Neural cell (in vitro differentiated cells): ENCODE measurements at regions not wholly inside any gene's neighbourhood (a gene's known extent, or its start where the extent isn't known, plus 50 kb on each side); places are given as distances from the start of the nearest gene placed in this dataset.

ENCODE experiments used
- CTCF ChIP-seq: fragments of 450-650 bp; IDR thresholded peaks from 2 replicates; pipeline ENCODE4 v1.5.1; 2014; ENCODE audit warnings: antibody characterized with exemption, mild to moderate bottlenecking, moderate library complexity; ENCODE audit not compliant: poor library complexity, severe bottlenecking
- EZH2 ChIP-seq: fragments of 200-600, 300-800 bp; shearing (Covaris generic), sonication (generic); IDR thresholded peaks from 2 replicates; pipeline ENCODE4 v1.6.1; 2014; ENCODE audit warnings: antibody characterized with exemption, low read length, borderline replicate concordance, mild to moderate bottlenecking; ENCODE audit not compliant: insufficient read depth, poor library complexity, severe bottlenecking
- POLR2AphosphoS5 ChIP-seq: IDR thresholded peaks from 2 replicates; pipeline ENCODE4 v1.6.1; 2012
- REST ChIP-seq: IDR thresholded peaks from 2 replicates; pipeline ENCODE4 v1.6.1; 2012; ENCODE audit warnings: borderline replicate concordance
- SMC3 ChIP-seq: fragments of 450-650 bp; conservative IDR thresholded peaks from 2 replicates; pipeline ENCODE4 v1.6.1; 2014; ENCODE audit warnings: antibody characterized with exemption, mild to moderate bottlenecking, moderate library complexity; ENCODE audit not compliant: poor library complexity

- TF ChIP-seq EZH2 (no peak), CTCF (no peak), SMC3 (no peak), REST (no peak), POLR2AphosphoS5 (no peak)
Measured at GRCh38 chr2:4951368-4951767, 740.8 kb upstream of the SOX11 start.
